OCI-LY1 (cell line): ENCODE measurements at regions not wholly inside any gene's neighbourhood (a gene's known extent, or its start where the extent isn't known, plus 50 kb on each side); places are given as distances from the start of the nearest gene placed in this dataset.

ENCODE experiments used
- EZH2 ChIP-seq: fragments of 200-600 bp; sonication (generic), shearing (Covaris generic); IDR thresholded peaks from 2 replicates; pipeline ENCODE4 v1.8.0; 2017; ENCODE audit warnings: borderline replicate concordance, mixed run types, mild to moderate bottlenecking, antibody characterized with exemption, low read length, moderate library complexity, mixed read lengths
- TF ChIP-seq, protein P1 (sequence below): fragments of 200-600 bp; sonication (generic), shearing (Covaris generic); IDR thresholded peaks from 2 replicates; pipeline ENCODE4 v1.5.1; 2017; ENCODE audit warnings: mild to moderate bottlenecking, antibody characterized with exemption, low read length, moderate library complexity, mixed read lengths

DNA sequence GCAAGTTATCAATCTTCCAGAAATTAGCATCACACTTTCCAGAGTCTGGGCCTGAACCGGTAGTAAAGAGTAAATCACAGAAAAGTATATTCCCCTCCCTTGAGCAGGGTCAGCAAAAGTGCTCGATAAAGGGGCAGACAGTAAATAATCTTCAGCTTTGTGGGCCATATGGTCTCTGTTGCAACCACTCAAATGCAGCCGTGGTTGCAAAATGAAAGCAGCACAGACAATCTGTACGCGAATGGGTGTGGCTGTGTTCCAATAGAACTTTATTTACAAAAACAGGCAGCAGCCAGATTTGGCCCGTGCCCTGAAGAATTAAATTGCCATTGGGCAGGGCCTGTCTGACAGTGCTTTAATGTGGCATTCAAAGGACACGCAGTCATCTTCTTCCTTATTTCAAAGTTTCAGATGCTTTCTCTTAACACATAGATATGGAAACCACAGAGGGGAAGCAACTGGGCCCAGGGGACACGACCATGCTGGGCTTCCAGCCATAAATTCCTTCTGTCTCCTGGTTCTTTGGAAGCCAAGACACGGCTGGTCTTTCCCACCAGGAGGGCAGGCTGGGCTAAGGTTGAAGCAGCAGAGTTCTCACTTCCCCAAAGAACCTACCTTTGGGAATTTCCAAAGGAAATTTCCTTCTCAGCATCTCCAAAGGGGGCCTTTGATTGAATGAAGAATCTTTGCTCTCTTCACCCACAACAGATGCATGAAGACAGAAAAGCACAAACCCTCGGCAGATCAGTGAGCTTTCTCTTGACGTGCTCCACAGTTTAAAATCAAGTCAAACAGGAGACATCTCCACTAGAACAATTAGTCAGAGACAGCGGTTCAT, 489.8 kb upstream of the PROK2 start:
- TF ChIP-seq, protein P1, sequence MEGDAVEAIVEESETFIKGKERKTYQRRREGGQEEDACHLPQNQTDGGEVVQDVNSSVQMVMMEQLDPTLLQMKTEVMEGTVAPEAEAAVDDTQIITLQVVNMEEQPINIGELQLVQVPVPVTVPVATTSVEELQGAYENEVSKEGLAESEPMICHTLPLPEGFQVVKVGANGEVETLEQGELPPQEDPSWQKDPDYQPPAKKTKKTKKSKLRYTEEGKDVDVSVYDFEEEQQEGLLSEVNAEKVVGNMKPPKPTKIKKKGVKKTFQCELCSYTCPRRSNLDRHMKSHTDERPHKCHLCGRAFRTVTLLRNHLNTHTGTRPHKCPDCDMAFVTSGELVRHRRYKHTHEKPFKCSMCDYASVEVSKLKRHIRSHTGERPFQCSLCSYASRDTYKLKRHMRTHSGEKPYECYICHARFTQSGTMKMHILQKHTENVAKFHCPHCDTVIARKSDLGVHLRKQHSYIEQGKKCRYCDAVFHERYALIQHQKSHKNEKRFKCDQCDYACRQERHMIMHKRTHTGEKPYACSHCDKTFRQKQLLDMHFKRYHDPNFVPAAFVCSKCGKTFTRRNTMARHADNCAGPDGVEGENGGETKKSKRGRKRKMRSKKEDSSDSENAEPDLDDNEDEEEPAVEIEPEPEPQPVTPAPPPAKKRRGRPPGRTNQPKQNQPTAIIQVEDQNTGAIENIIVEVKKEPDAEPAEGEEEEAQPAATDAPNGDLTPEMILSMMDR, result no peak
- TF ChIP-seq EZH2, result no peak
